DND-41 (cell line): ENCODE measurements at regions not wholly inside any gene's neighbourhood (a gene's known extent, or its start where the extent isn't known, plus 50 kb on each side); places are given as distances from the start of the nearest gene placed in this dataset.

Experiments used
- ATAC-seq: fragments of 200-7000 bp; cut with Tn5 transposase; 3 replicates; pipeline ENCODE4 v1.9.1; 2021; ENCODE audit warnings: low read depth; ENCODE audit not compliant: insufficient read depth
- DNase-seq: peaks from one replicate; pipeline ENCODE4 v3.0.0-alpha.2; 2020
- H2AFZ ChIP-seq: 2 replicates; pipeline ENCODE4 v1.6.0; 2012; ENCODE audit warnings: low read depth, low read length
- H3K27ac ChIP-seq: 2 replicates; pipeline ENCODE4 v1.5.1; 2012; ENCODE audit warnings: low read length, inconsistent platforms
- H3K27me3 ChIP-seq: fragments of 200-600 bp; sonication (generic); 2 replicates; pipeline ENCODE4 v1.6.0; 2012; ENCODE audit warnings: low read length, mild to moderate bottlenecking, inconsistent platforms; ENCODE audit not compliant: insufficient read depth, poor library complexity
- H3K36me3 ChIP-seq: 2 replicates; pipeline ENCODE4 v1.5.1; 2012; ENCODE audit warnings: low read length, inconsistent platforms; ENCODE audit not compliant: insufficient read depth
- H3K4me1 ChIP-seq: 2 replicates; pipeline ENCODE4 v1.5.1; 2012; ENCODE audit warnings: mild to moderate bottlenecking, low read length; ENCODE audit not compliant: insufficient read depth
- H3K4me2 ChIP-seq: 2 replicates; pipeline ENCODE4 v1.6.0; 2012; ENCODE audit warnings: mild to moderate bottlenecking, moderate library complexity, low read length, inconsistent platforms; ENCODE audit not compliant: insufficient read depth
- H3K4me3 ChIP-seq, 2 experiments: fragments of 200-600 bp in 1 of 2; shearing (Covaris generic) in 1 of 2; 2 replicates each; pipeline ENCODE4 v1.5.1; 2012 to 2016; ENCODE audit warnings: inconsistent platforms in 2 of 2, low read length in 2 of 2, mild to moderate bottlenecking in 2 of 2, low read depth in 1 of 2, moderate library complexity in 1 of 2
- H3K79me2 ChIP-seq: 2 replicates; pipeline ENCODE4 v1.6.0; 2012; ENCODE audit warnings: low read length, inconsistent platforms; ENCODE audit not compliant: insufficient read depth
- H3K9ac ChIP-seq: 2 replicates; pipeline ENCODE4 v1.6.0; 2012; ENCODE audit warnings: low read depth, mild to moderate bottlenecking, inconsistent platforms, low read length, moderate library complexity
- H3K9me3 ChIP-seq: 2 replicates; pipeline ENCODE4 v1.5.1; 2012; ENCODE audit warnings: low read length, moderate library complexity, mild to moderate bottlenecking, inconsistent platforms; ENCODE audit not compliant: insufficient read depth, severe bottlenecking
- H4K20me1 ChIP-seq: 2 replicates; pipeline ENCODE4 v1.6.0; 2012; ENCODE audit warnings: low read length; ENCODE audit not compliant: insufficient read depth
- EZH2 ChIP-seq: IDR thresholded peaks from 3 replicates; pipeline ENCODE4 v1.6.1; 2012; ENCODE audit warnings: borderline replicate concordance, low read depth, mild to moderate bottlenecking, moderate library complexity, low read length, inconsistent platforms; ENCODE audit not compliant: severe bottlenecking
- TF ChIP-seq, protein P1 (sequence below): IDR thresholded peaks from 2 replicates; pipeline ENCODE4 v1.5.1; 2012; ENCODE audit warnings: borderline replicate concordance, low read length, moderate library complexity, mild to moderate bottlenecking; ENCODE audit not compliant: poor library complexity, severe bottlenecking; ENCODE audit errors: extremely low read depth

DNA sequence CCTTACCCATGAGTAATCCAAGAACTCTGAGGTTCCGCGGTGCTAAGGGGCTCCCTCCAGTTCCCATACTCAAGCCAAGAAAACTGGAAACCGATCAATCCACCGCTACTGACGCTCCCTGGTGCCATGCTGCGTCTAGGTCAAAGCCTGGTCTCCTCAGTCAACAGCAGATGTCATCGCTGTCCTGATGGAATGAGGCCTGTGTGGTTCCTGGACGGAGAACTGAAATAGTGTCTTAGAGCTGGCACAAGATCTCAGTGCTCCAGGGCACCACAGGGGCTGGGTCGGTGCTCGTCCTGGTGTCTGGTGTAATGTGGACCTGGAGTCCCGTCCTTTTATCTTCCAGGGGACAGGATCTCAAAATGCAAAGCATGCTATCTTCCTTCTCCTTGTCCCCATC lies 373.9 kb upstream of the CFAP20DC start:
- Histone ChIP-seq H3K4me3 (no peak overlapping the region), H3K9ac (no peak overlapping the region), H3K79me2 (no peaks in the 10 kb centered on the region), H3K4me2 (no peak overlapping the region), H4K20me1 (no peaks in the 10 kb centered on the region), H3K9me3 (no peaks in the 10 kb centered on the region), H3K27ac (no peak overlapping the region), H2AFZ (no peak overlapping the region), H3K36me3 (no peaks in the 10 kb centered on the region), H3K27me3 (no peaks in the 10 kb centered on the region), H3K4me1 (0 out of 2 replicates have a peak, but pooled peaks cover 5% of the 10 kb centered on the region)
- DNase-seq (no peak), ATAC-seq (no peak)
- TF ChIP-seq EZH2: no peak
- TF ChIP-seq, protein P1, sequence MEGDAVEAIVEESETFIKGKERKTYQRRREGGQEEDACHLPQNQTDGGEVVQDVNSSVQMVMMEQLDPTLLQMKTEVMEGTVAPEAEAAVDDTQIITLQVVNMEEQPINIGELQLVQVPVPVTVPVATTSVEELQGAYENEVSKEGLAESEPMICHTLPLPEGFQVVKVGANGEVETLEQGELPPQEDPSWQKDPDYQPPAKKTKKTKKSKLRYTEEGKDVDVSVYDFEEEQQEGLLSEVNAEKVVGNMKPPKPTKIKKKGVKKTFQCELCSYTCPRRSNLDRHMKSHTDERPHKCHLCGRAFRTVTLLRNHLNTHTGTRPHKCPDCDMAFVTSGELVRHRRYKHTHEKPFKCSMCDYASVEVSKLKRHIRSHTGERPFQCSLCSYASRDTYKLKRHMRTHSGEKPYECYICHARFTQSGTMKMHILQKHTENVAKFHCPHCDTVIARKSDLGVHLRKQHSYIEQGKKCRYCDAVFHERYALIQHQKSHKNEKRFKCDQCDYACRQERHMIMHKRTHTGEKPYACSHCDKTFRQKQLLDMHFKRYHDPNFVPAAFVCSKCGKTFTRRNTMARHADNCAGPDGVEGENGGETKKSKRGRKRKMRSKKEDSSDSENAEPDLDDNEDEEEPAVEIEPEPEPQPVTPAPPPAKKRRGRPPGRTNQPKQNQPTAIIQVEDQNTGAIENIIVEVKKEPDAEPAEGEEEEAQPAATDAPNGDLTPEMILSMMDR: no peak

DNA sequence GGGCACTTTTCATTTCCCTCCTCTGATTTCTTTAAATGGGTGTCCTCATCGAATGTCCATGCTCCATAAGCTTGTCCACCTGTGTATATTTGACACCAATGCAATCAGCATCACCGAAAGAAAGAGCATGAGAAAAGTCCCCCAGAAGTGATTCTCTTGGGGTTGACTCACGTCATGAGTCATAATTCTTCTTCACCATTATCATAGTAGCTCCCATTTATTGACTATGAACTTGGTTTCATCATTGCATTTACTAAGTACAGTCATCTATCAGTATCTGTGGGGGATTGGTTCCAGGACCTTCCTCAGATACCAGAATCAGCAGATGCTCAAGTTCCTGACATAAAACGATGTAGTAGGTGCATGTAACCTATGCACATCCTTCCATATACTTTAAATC lies 372.5 kb upstream of the CFAP20DC start:
- Histone ChIP-seq H3K79me2 (no peaks in the 10 kb centered on the region), H3K9me3 (no peaks in the 10 kb centered on the region), H3K9ac (no peak overlapping the region), H2AFZ (no peak overlapping the region), H3K27me3 (no peaks in the 10 kb centered on the region), H4K20me1 (no peaks in the 10 kb centered on the region), H3K36me3 (no peaks in the 10 kb centered on the region), H3K4me1 (0 out of 2 replicates have a peak, but pooled peaks cover 5% of the 10 kb centered on the region), H3K4me2 (no peak overlapping the region), H3K4me3 (no peak overlapping the region), H3K27ac (no peak overlapping the region)
- TF ChIP-seq, protein P1: no peak
- no peak for TF ChIP-seq EZH2
- DNase-seq (no peak), ATAC-seq (no peak)

DNA sequence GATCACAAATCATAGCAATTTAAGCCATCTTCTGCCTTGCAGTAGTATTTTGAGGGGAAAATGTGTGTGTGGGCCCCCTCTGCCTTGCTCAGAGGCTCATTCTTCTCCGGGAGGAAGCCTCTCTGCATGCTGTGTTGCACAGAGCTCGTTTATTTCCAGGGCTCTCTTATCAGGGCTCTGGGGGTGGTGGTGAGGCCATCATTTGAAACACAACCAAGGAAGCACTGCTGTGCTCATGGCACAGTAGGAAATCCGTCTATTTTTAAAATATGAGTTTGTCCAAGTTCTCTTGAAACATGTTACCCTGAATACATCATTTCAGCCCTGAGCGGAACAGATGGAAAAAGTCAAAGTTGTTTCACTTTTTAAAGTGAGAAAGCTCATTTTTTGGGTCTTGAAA lies 369.0 kb upstream of the CFAP20DC start:
- no peaks in the 10 kb centered on the region for H3K4me1 ChIP-seq
- DNase-seq: no peak
- H3K9ac ChIP-seq: no peak overlapping the region
- TF ChIP-seq EZH2: no peak
- TF ChIP-seq, protein P1: no peak
- ATAC-seq: no peak
- no peak overlapping the region for H3K27ac ChIP-seq
- H3K27me3 ChIP-seq: no peaks in the 10 kb centered on the region
- no peak overlapping the region for H2AFZ ChIP-seq
- no peaks in the 10 kb centered on the region for H3K79me2 ChIP-seq
- no peaks in the 10 kb centered on the region for H4K20me1 ChIP-seq
- H3K9me3 ChIP-seq: no peaks in the 10 kb centered on the region
- H3K4me3 ChIP-seq: no peak overlapping the region
- no peak overlapping the region for H3K4me2 ChIP-seq
- H3K36me3 ChIP-seq: no peaks in the 10 kb centered on the region

DNA sequence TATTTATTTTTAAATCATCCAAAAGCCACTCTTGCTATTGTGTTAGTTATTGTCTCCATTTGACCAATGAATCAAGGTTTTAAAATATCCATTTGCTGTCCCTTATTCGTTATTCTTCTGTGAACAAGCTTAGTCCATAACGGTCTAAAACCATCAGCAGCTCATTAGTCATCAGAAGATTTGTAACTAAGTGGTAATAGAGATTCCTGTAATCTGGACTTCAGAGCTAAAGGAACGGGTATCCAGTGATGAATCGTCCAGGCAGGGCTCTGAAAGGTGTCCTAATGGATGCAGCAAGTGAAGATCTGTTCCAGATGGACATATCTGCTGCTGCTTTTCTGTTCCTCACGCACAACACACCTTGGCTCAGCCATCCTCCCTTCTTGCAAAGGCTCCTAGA lies 362.7 kb upstream of the CFAP20DC start:
- Histone ChIP-seq H3K4me2 (no peak overlapping the region), H3K27me3 (no peaks in the 10 kb centered on the region), H3K4me3 (no peak overlapping the region), H3K27ac (no peak overlapping the region), H3K79me2 (no peaks in the 10 kb centered on the region), H2AFZ (no peak overlapping the region), H3K4me1 (no peaks in the 10 kb centered on the region), H3K36me3 (no peaks in the 10 kb centered on the region), H3K9ac (no peak overlapping the region), H4K20me1 (no peaks in the 10 kb centered on the region), H3K9me3 (no peaks in the 10 kb centered on the region)
- ATAC-seq (no peak), DNase-seq (no peak)
- TF ChIP-seq, protein P1: no peak
- no peak for TF ChIP-seq EZH2
